NCI-H1105 (cell line): ENCODE measurements at regions not wholly inside any gene's neighbourhood (a gene's known extent, or its start where the extent isn't known, plus 50 kb on each side); places are given as distances from the start of the nearest gene placed in this dataset.
"Not testable (repeated sequence)": the region's sequence is repeated elsewhere in the genome, so short reads cannot be mapped to it uniquely, and the experiment has no call there.

Experiments used
- DNase-seq: peaks from one replicate; lab custom pipeline; 2025; lab: John Stamatoyannopoulos, UW

GRCh38 chr4:126930059-126930458 is 702.7 kb upstream of the INTU start:
- DNase-seq, result not testable (repeated sequence)

- DNase-seq, result no peak
Measured at GRCh38 chr4:126935801-126936200, 697.0 kb upstream of the INTU start.

- DNase-seq, result no peak
Measured at GRCh38 chr4:126937342-126937741, 695.4 kb upstream of the INTU start.

- no peak for DNase-seq
Measured at GRCh38 chr4:126937846-126938422, 694.8 kb upstream of the INTU start.

- DNase-seq, result no peak
Measured at GRCh38 chr4:126939401-126939800, 693.4 kb upstream of the INTU start.

- no peak for DNase-seq
Measured at GRCh38 chr4:126947536-126947935, 685.2 kb upstream of the INTU start.

GRCh38 chr4:126954537-126955291 is 678.0 kb upstream of the INTU start:
- DNase-seq, result no peak

GRCh38 chr4:126955292-126956183 is 677.2 kb upstream of the INTU start:
- DNase-seq, result no peak

GRCh38 chr4:126956184-126956897 is 676.4 kb upstream of the INTU start:
- no peak for DNase-seq

GRCh38 chr4:126957556-126957955 is 675.2 kb upstream of the INTU start:
- DNase-seq, result no peak

- DNase-seq, result no peak
Measured at GRCh38 chr4:126957987-126958386, 674.8 kb upstream of the INTU start.

GRCh38 chr4:126958482-126958881 is 674.3 kb upstream of the INTU start:
- DNase-seq, result no peak

- DNase-seq, result no peak
Measured at GRCh38 chr4:126959056-126959745, 673.6 kb upstream of the INTU start.

- no peak for DNase-seq
Measured at GRCh38 chr4:126960760-126961159, 672.0 kb upstream of the INTU start.

- no peak for DNase-seq
Measured at GRCh38 chr4:126961661-126962060, 671.1 kb upstream of the INTU start.

GRCh38 chr4:126965877-126966276 is 666.9 kb upstream of the INTU start:
- no peak for DNase-seq

GRCh38 chr4:126969360-126970235 is 663.2 kb upstream of the INTU start:
- DNase-seq, result no peak

GRCh38 chr4:126973201-126973600 is 659.6 kb upstream of the INTU start:
- no peak for DNase-seq

- no peak for DNase-seq
Measured at GRCh38 chr4:126976850-126977632, 655.7 kb upstream of the INTU start.

GRCh38 chr4:126986005-126986404 is 646.8 kb upstream of the INTU start:
- DNase-seq, result no peak
